ENCODE measurements at regions not wholly inside any gene's neighbourhood (a gene's known extent, or its start where the extent isn't known, plus 50 kb on each side); places are given as distances from the start of the nearest gene placed in this dataset.

- TF ChIP-seq CREB1 (IDR thresholded peaks at IDR 0.05; ENCODE audit: low read depth) = no peak
- TF ChIP-seq CEBPB (IDR thresholded peaks at IDR 0.05) = no peak
- no peak for TF ChIP-seq EP300 (IDR thresholded peaks at IDR 0.05; ENCODE audit: borderline replicate concordance)
- TF ChIP-seq RAD21 (IDR thresholded peaks at IDR 0.05; ENCODE audit: low read depth) = no peak
- TF ChIP-seq, protein P1, sequence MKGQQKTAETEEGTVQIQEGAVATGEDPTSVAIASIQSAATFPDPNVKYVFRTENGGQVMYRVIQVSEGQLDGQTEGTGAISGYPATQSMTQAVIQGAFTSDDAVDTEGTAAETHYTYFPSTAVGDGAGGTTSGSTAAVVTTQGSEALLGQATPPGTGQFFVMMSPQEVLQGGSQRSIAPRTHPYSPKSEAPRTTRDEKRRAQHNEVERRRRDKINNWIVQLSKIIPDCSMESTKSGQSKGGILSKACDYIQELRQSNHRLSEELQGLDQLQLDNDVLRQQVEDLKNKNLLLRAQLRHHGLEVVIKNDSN (IDR thresholded peaks at IDR 0.05) = no peak
- TF ChIP-seq YY1 (IDR thresholded peaks at IDR 0.05; ENCODE audit: low read depth) = no peak
- no peak for TF ChIP-seq EGR1 (IDR thresholded peaks at IDR 0.05)
- no peak for TF ChIP-seq REST (IDR thresholded peaks at IDR 0.05; ENCODE audit: low read depth)
- no peak for TF ChIP-seq NFIC (IDR thresholded peaks at IDR 0.05)
- TF ChIP-seq TAF1 (IDR thresholded peaks at IDR 0.05; ENCODE audit: low read depth) = no peak
- TF ChIP-seq ZBTB7A (IDR thresholded peaks at IDR 0.05; ENCODE audit: low read depth) = no peak
Observed at GRCh38 chr10:10538326-10538725, 479.3 kb upstream of the CELF2 start.
